ENCODE measurements at regions not wholly inside any gene's neighbourhood (a gene's known extent, or its start where the extent isn't known, plus 50 kb on each side); places are given as distances from the start of the nearest gene placed in this dataset.
"Not testable (repeated sequence)": the region's sequence is repeated elsewhere in the genome, so short reads cannot be mapped to it uniquely, and the experiment has no call there.

- DNase-seq (ENCODE audit: low spot score) = no peak
- ATAC-seq = no peak
- intact Hi-C loops (cut with DNase I) = no loop called here
Measured at GRCh38 chr2:183495589-183496267, 371.5 kb downstream of the NUP35 start.

GRCh38 chr2:183497861-183498260 is 373.6 kb downstream of the NUP35 start:
- no peak for DNase-seq (ENCODE audit: low spot score)
- no peak for ATAC-seq
- intact Hi-C loops (cut with DNase I) = no loop called here

- intact Hi-C loops (cut with DNase I) = no loop called here
Measured at GRCh38 chr2:183505911-183506310, 381.7 kb downstream of the NUP35 start.

GRCh38 chr2:183511154-183511553 is 386.9 kb downstream of the NUP35 start:
- intact Hi-C loops (cut with DNase I) = no loop called here
- ATAC-seq (no peak), DNase-seq (ENCODE audit: low spot score) (no peak)

More at GRCh38 chr2:183505911-183506310, 381.7 kb downstream of the NUP35 start:
- DNase-seq (ENCODE audit: low spot score) (no peak), ATAC-seq (no peak)

- intact Hi-C loops (cut with DNase I) = no loop called here
- DNase-seq (ENCODE audit: low spot score) (no peak), ATAC-seq (no peak)
Measured at GRCh38 chr2:183519371-183520056, 395.3 kb downstream of the NUP35 start.

GRCh38 chr2:183521911-183522310 is 397.7 kb downstream of the NUP35 start:
- DNase-seq (ENCODE audit: low spot score) (no peak), ATAC-seq (no peak)
- intact Hi-C loops (cut with DNase I) = no loop called here

- no peak for ATAC-seq
- no peak for DNase-seq (ENCODE audit: low spot score)
- intact Hi-C loops (cut with DNase I) = no loop called here
Measured at GRCh38 chr2:183522489-183523266, 398.4 kb downstream of the NUP35 start.

- ATAC-seq (no peak), DNase-seq (ENCODE audit: low spot score) (no peak)
- intact Hi-C loops (cut with DNase I) = no loop called here
Measured at GRCh38 chr2:183530333-183530901, 406.2 kb downstream of the NUP35 start.

- no peak for DNase-seq (ENCODE audit: low spot score)
- no peak for ATAC-seq
- intact Hi-C loops (cut with DNase I) = no loop called here
Measured at GRCh38 chr2:183532514-183532913, 408.3 kb downstream of the NUP35 start.

- intact Hi-C loops (cut with DNase I) = no loop called here
- ATAC-seq = no peak
- DNase-seq (ENCODE audit: low spot score) = no peak
Measured at GRCh38 chr2:183533021-183533420, 408.8 kb downstream of the NUP35 start.

- intact Hi-C loops (cut with DNase I) = no loop called here
- no peak for ATAC-seq
- DNase-seq (ENCODE audit: low spot score) = no peak
Measured at GRCh38 chr2:183536290-183536689, 412.0 kb downstream of the NUP35 start.

GRCh38 chr2:183536714-183537113 is 412.5 kb downstream of the NUP35 start:
- intact Hi-C loops (cut with DNase I) = no loop called here
- ATAC-seq (no peak), DNase-seq (ENCODE audit: low spot score) (no peak)

- DNase-seq (ENCODE audit: low spot score) = no peak
- intact Hi-C loops (cut with DNase I) = no loop called here
Measured at GRCh38 chr2:183541766-183542165, 417.5 kb downstream of the NUP35 start.

GRCh38 chr2:183542606-183543005 is 418.4 kb downstream of the NUP35 start:
- ATAC-seq (no peak), DNase-seq (ENCODE audit: low spot score) (no peak)
- intact Hi-C loops (cut with DNase I) = no loop called here

More at GRCh38 chr2:183541766-183542165, 417.5 kb downstream of the NUP35 start:
- no peak for ATAC-seq

GRCh38 chr2:183543222-183543621 is 419.0 kb downstream of the NUP35 start:
- intact Hi-C loops (cut with DNase I) = no loop called here
- DNase-seq (ENCODE audit: low spot score) = no peak
- ATAC-seq = no peak

GRCh38 chr2:183543731-183544130 is 419.5 kb downstream of the NUP35 start:
- no peak for DNase-seq (ENCODE audit: low spot score)
- intact Hi-C loops (cut with DNase I) = no loop called here
- ATAC-seq = no peak

GRCh38 chr2:183546560-183547350 is 422.5 kb downstream of the NUP35 start:
- ATAC-seq; intact Hi-C loops (cut with DNase I); DNase-seq (ENCODE audit: low spot score): not testable (repeated sequence)

- no peak for DNase-seq (ENCODE audit: low spot score)
- intact Hi-C loops (cut with DNase I) = no loop called here
Measured at GRCh38 chr2:183552716-183553115, 428.5 kb downstream of the NUP35 start.

GRCh38 chr2:183564726-183565125 is 440.5 kb downstream of the NUP35 start:
- ATAC-seq (no peak), DNase-seq (ENCODE audit: low spot score) (no peak)
- intact Hi-C loops (cut with DNase I) = no loop called here

More at GRCh38 chr2:183552716-183553115, 428.5 kb downstream of the NUP35 start:
- no peak for ATAC-seq

Measured in sciatic nerve (tissue), 2 donors.